IMR-90 (cell line): ENCODE measurements at regions not wholly inside any gene's neighbourhood (a gene's known extent, or its start where the extent isn't known, plus 50 kb on each side); places are given as distances from the start of the nearest gene placed in this dataset.

Source experiments
- ATAC-seq: fragments of 200-7000 bp; cut with Tn5 transposase; 2 replicates; pipeline ENCODE4 v1.9.1; 2020; ENCODE audit warnings: low read depth, mild to moderate bottlenecking, moderate library complexity
- BruUV-seq: library from RNA; stranded (reverse); fragments of 400-500 nt; replicated peaks from 2 replicates; lab custom pipeline; 2021; lab: Mats Ljungman, UMichigan
- CTCF ChIA-PET: fragments of 300-600 bp; formaldehyde crosslinking; extraction: SDS; loops from one replicate; lab custom pipeline; 2021; ENCODE audit warnings: antibody characterized with exemption; lab: Yijun Ruan, JAX
- POLR2A ChIA-PET: fragments of 300-600 bp; sonication (Branson Sonifier 250); formaldehyde crosslinking; loops from one replicate; lab custom pipeline; 2022; ENCODE audit warnings: antibody characterized with exemption; ENCODE audit not compliant: unreplicated experiment; lab: Charles Lee
- DNase-seq: peaks from one replicate; pipeline ENCODE4 v3.0.0; 2013
- H2AFZ ChIP-seq: replicated peaks from 2 replicates; pipeline ENCODE3; 2013; ENCODE audit warnings: low read length, mild to moderate bottlenecking; ENCODE audit not compliant: poor library complexity
- H2AK5ac ChIP-seq: 2 replicates; pipeline ENCODE4 v1.6.1; 2013; ENCODE audit warnings: low read depth, low read length, inconsistent platforms
- H2AK9ac ChIP-seq: replicated peaks from 2 replicates; pipeline ENCODE3; 2013; ENCODE audit warnings: mild to moderate bottlenecking, low read depth, low read length, moderate library complexity; ENCODE audit not compliant: poor library complexity
- H2BK120ac ChIP-seq: 2 replicates; pipeline ENCODE4 v1.6.1; 2013; ENCODE audit warnings: low read depth, low read length, inconsistent platforms
- H2BK15ac ChIP-seq: 3 replicates; pipeline ENCODE4 v1.6.1; 2013; ENCODE audit warnings: low read depth, low read length, inconsistent platforms
- H2BK20ac ChIP-seq: 2 replicates; pipeline ENCODE4 v1.6.1; 2013; ENCODE audit warnings: low read depth, mild to moderate bottlenecking, inconsistent platforms, low read length, moderate library complexity
- H2BK5ac ChIP-seq: 2 replicates; pipeline ENCODE4 v1.6.1; 2013; ENCODE audit warnings: mild to moderate bottlenecking, low read depth, low read length, inconsistent platforms; ENCODE audit not compliant: poor library complexity, severe bottlenecking
- H3K14ac ChIP-seq: replicated peaks from 2 replicates; pipeline ENCODE4 v1.6.1; 2013; ENCODE audit warnings: low read depth, low read length, inconsistent platforms
- H3K18ac ChIP-seq: 2 replicates; pipeline ENCODE4 v1.6.1; 2013; ENCODE audit warnings: low read depth, low read length, control low read depth
- H3K23ac ChIP-seq: 2 replicates; pipeline ENCODE4 v1.6.1; 2013; ENCODE audit warnings: low read depth, low read length, inconsistent platforms
- H3K27ac ChIP-seq: 2 replicates; pipeline ENCODE4 v1.5.1; 2013; ENCODE audit warnings: mild to moderate bottlenecking, control low read depth, low read length; ENCODE audit not compliant: insufficient read depth
- H3K27me3 ChIP-seq: 2 replicates; pipeline ENCODE4 v1.6.1; 2013; ENCODE audit warnings: low read length; ENCODE audit not compliant: control insufficient read depth, insufficient read depth
- H3K36me3 ChIP-seq: 2 replicates; pipeline ENCODE4 v1.6.1; 2013; ENCODE audit warnings: low read length, mixed read lengths; ENCODE audit not compliant: control insufficient read depth, insufficient read depth
- H3K4ac ChIP-seq: 2 replicates; pipeline ENCODE4 v1.6.1; 2013; ENCODE audit warnings: low read depth, low read length, inconsistent platforms
- H3K4me1 ChIP-seq: 2 replicates; pipeline ENCODE4 v1.6.1; 2013; ENCODE audit warnings: low read length, mixed read lengths; ENCODE audit not compliant: control insufficient read depth, insufficient read depth
- H3K4me2 ChIP-seq: 2 replicates; pipeline ENCODE4 v1.6.1; 2013; ENCODE audit warnings: low read depth, mild to moderate bottlenecking, control low read depth, low read length, moderate library complexity
- H3K4me3 ChIP-seq: 2 replicates; pipeline ENCODE4 v1.5.1; 2013; ENCODE audit warnings: low read depth, mild to moderate bottlenecking, control low read depth, low read length, moderate library complexity; ENCODE audit not compliant: insufficient read depth
- H3K56ac ChIP-seq: 2 replicates; pipeline ENCODE4 v1.6.1; 2013; ENCODE audit warnings: low read length, inconsistent platforms; ENCODE audit not compliant: insufficient read depth; ENCODE audit errors: extremely low read depth
- H3K79me1 ChIP-seq, 2 experiments: 2 replicates each; pipeline ENCODE4 v1.6.1; 2013; ENCODE audit warnings: low read length in 2 of 2, inconsistent platforms in 1 of 2, low read depth in 1 of 2
- H3K9ac ChIP-seq: 2 replicates; pipeline ENCODE4 v1.6.1; 2013; ENCODE audit warnings: low read depth, low read length, control low read depth
- H3K9me1 ChIP-seq: 2 replicates; pipeline ENCODE4 v1.6.1; 2013; ENCODE audit warnings: low read length, inconsistent platforms; ENCODE audit not compliant: insufficient read depth
- H3K9me3 ChIP-seq: 2 replicates; pipeline ENCODE4 v1.6.1; 2013; ENCODE audit warnings: low read length; ENCODE audit not compliant: control insufficient read depth, insufficient read depth
- H4K20me1 ChIP-seq: 2 replicates; pipeline ENCODE4 v1.6.1; 2013; ENCODE audit warnings: low read length, inconsistent platforms; ENCODE audit not compliant: insufficient read depth
- H4K5ac ChIP-seq: 2 replicates; pipeline ENCODE4 v1.6.1; 2013; ENCODE audit warnings: mild to moderate bottlenecking, low read depth, low read length, control low read depth
- H4K8ac ChIP-seq, 2 experiments: 2 replicates each; pipeline ENCODE4 v1.6.1; 2013; ENCODE audit warnings: low read depth in 2 of 2, low read length in 2 of 2, control low read depth in 1 of 2, inconsistent platforms in 1 of 2
- H4K91ac ChIP-seq: 2 replicates; pipeline ENCODE4 v1.6.1; 2013; ENCODE audit warnings: low read depth, low read length, inconsistent platforms; ENCODE audit not compliant: insufficient read depth
- BHLHE40 ChIP-seq: fragments of 150-350 bp; IDR thresholded peaks from 2 replicates; pipeline ENCODE4 v1.6.1; 2016; ENCODE audit warnings: mild to moderate bottlenecking, low read depth, low read length
- CEBPB ChIP-seq: IDR thresholded peaks from 2 replicates; pipeline ENCODE4 v1.6.1; 2012; ENCODE audit warnings: low read depth, low read length, improper control_type of control experiment
- CHD1 ChIP-seq: IDR thresholded peaks from 2 replicates; pipeline ENCODE4 v1.6.1; 2012; ENCODE audit warnings: low read depth, low read length, improper control_type of control experiment
- FOS ChIP-seq: fragments of 150-350 bp; IDR thresholded peaks from 2 replicates; pipeline ENCODE4 v1.6.1; 2016; ENCODE audit warnings: low read depth, low read length
- MAFK ChIP-seq: IDR thresholded peaks from 2 replicates; pipeline ENCODE4 v1.6.1; 2012; ENCODE audit warnings: low read depth, low read length, improper control_type of control experiment
- MAZ ChIP-seq: IDR thresholded peaks from 2 replicates; pipeline ENCODE4 v1.6.1; 2012; ENCODE audit warnings: low read depth, mild to moderate bottlenecking, low read length, improper control_type of control experiment, moderate library complexity, borderline replicate concordance
- MXI1 ChIP-seq: IDR thresholded peaks from 2 replicates; pipeline ENCODE4 v1.6.1; 2012; ENCODE audit warnings: low read depth, mild to moderate bottlenecking, low read length, moderate library complexity, borderline replicate concordance
- NFE2L2 ChIP-seq: fragments of 150-350 bp; IDR thresholded peaks from 2 replicates; pipeline ENCODE4 v1.6.1; 2016; ENCODE audit warnings: low read depth, mild to moderate bottlenecking, low read length
- POLR2A ChIP-seq: IDR thresholded peaks from 2 replicates; pipeline ENCODE4 v1.6.1; 2012; ENCODE audit warnings: mild to moderate bottlenecking, low read depth, low read length
- RAD21 ChIP-seq: IDR thresholded peaks from 2 replicates; pipeline ENCODE4 v1.6.1; 2012; ENCODE audit warnings: low read length, improper control_type of control experiment
- RCOR1 ChIP-seq: IDR thresholded peaks from 2 replicates; pipeline ENCODE4 v1.6.1; 2012; ENCODE audit warnings: mild to moderate bottlenecking, low read length, improper control_type of control experiment; ENCODE audit not compliant: insufficient replicate concordance
- RFX5 ChIP-seq: IDR thresholded peaks from 2 replicates; pipeline ENCODE4 v1.8.0; 2012; ENCODE audit warnings: low read depth, mild to moderate bottlenecking, low read length, moderate library complexity
- SMC3 ChIP-seq: fragments of 150-350 bp; IDR thresholded peaks from 2 replicates; pipeline ENCODE4 v1.6.1; 2016; ENCODE audit warnings: low read depth, mild to moderate bottlenecking, antibody characterized with exemption, low read length, moderate library complexity
- WGBS, 2 experiments: methylation state at CpG; one replicate each; pipeline versions ENCODE4 v1.1.5 to v1.1.7; 2013; ENCODE audit warnings: missing lambda C conversion rate in 2 of 2; ENCODE audit not compliant: insufficient read length in 1 of 2; ENCODE audit errors: extremely low coverage in 2 of 2; 5-methylcytosine and 5-hydroxymethylcytosine counted together
- dilution Hi-C: fragments of 300-500 bp; cut with HindIII; formaldehyde crosslinking; loops from one replicate; pipeline ENCODE4 v1.14.3; 2018; ENCODE audit warnings: low sequenced_read_pairs; ENCODE audit not compliant: unreplicated experiment
- in situ Hi-C: fragments of 300-500 bp; cut with MboI; formaldehyde crosslinking; loops from 3 replicates; pipeline ENCODE4 v1.14.3; 2019; ENCODE audit warnings: low sequenced_read_pairs, inconsistent platforms, mixed read lengths
- intact Hi-C: fragments of 100-400 bp; cut with micrococcal nuclease; formaldehyde crosslinking; loops from 2 replicates; pipeline ENCODE4 v1.10.0; 2022
- TF ChIP-seq, protein P1 (sequence below): conservative IDR thresholded peaks from 2 replicates; pipeline ENCODE4 v1.5.1; 2012; ENCODE audit warnings: mild to moderate bottlenecking, low read depth, low read length, improper control_type of control experiment
- TF ChIP-seq, protein P2 (sequence below): fragments of 150-350 bp; IDR thresholded peaks from 2 replicates; pipeline ENCODE4 v1.6.1; 2016; ENCODE audit warnings: low read depth, mild to moderate bottlenecking, low read length, moderate library complexity, borderline replicate concordance

DNA sequence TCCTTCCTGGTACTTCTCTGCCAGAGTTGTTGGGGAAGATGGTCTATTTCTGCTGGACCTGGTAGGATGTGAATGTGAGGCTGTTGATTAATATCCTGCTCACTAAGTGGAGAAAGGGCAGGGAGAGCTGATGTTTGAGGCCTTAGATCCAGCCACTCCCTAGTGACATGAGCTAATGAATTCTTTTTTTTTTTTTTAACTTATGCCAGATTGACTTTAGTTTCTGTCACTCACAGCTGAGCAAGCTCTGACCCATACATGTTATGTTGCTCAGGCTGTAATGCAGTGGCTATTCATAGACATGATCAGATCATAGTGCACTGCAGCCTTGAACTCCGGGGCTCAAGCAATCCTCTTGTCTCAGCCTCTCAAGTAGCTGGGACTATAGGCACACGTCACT is 75.1 kb upstream of the SPRY4 start:
- peak overlapping the region; percentile 29; the same call in 1 of the 2 replicates for H3K14ac ChIP-seq
- no peak overlapping the region for H2AK5ac ChIP-seq
- H4K8ac ChIP-seq, result peak overlapping the region in 1 of 2 experiments; percentile 14; a peak in 1 of 4 replicates
- dilution Hi-C loops (no loop called here), intact Hi-C loops (no loop called here), in situ Hi-C loops (no loop called here)
- H3K4ac ChIP-seq, result peak overlapping the region; percentile 18; the same call in 1 of the 2 replicates
- H3K4me2 ChIP-seq, result no peak overlapping the region
- POLR2A ChIA-PET, result no interaction called here
- H3K23ac ChIP-seq, result no peak overlapping the region
- no peak overlapping the region for H3K18ac ChIP-seq
- no CpG with 5 or more reads among the region's 2 CpGs for WGBS, 2 experiments
- H3K56ac ChIP-seq, result no peak overlapping the region
- H4K20me1 ChIP-seq, result no peaks in the 10 kb centered on the region
- BruUV-seq, result no TSS peak
- CTCF ChIA-PET, result interaction anchor here (0.6 kb wide), 1 partner anchor 1118 kb away, joined by 3 read pairs; no protein-coding TSS in a partner anchor
- ATAC-seq (no peak), DNase-seq (no peak)
- H2AK9ac ChIP-seq, result no peak overlapping the region
- 0 out of 2 replicates have a peak, but pooled peaks cover 2% of the 10 kb centered on the region for H3K4me1 ChIP-seq
- no peak overlapping the region for H2BK120ac ChIP-seq
- H4K5ac ChIP-seq, result no peak overlapping the region
- TF ChIP-seq SMC3 (no peak), POLR2A (no peak), RFX5 (no peak), MXI1 (no peak), MAFK (no peak), NFE2L2 (no peak), CEBPB (no peak), RCOR1 (no peak), BHLHE40 (no peak), CHD1 (no peak), RAD21 (no peak), MAZ (no peak), FOS (no peak)
- TF ChIP-seq, protein P1, sequence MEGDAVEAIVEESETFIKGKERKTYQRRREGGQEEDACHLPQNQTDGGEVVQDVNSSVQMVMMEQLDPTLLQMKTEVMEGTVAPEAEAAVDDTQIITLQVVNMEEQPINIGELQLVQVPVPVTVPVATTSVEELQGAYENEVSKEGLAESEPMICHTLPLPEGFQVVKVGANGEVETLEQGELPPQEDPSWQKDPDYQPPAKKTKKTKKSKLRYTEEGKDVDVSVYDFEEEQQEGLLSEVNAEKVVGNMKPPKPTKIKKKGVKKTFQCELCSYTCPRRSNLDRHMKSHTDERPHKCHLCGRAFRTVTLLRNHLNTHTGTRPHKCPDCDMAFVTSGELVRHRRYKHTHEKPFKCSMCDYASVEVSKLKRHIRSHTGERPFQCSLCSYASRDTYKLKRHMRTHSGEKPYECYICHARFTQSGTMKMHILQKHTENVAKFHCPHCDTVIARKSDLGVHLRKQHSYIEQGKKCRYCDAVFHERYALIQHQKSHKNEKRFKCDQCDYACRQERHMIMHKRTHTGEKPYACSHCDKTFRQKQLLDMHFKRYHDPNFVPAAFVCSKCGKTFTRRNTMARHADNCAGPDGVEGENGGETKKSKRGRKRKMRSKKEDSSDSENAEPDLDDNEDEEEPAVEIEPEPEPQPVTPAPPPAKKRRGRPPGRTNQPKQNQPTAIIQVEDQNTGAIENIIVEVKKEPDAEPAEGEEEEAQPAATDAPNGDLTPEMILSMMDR, result no peak
- TF ChIP-seq, protein P2, sequence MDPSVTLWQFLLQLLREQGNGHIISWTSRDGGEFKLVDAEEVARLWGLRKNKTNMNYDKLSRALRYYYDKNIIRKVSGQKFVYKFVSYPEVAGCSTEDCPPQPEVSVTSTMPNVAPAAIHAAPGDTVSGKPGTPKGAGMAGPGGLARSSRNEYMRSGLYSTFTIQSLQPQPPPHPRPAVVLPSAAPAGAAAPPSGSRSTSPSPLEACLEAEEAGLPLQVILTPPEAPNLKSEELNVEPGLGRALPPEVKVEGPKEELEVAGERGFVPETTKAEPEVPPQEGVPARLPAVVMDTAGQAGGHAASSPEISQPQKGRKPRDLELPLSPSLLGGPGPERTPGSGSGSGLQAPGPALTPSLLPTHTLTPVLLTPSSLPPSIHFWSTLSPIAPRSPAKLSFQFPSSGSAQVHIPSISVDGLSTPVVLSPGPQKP, result no peak
- H2BK20ac ChIP-seq, result no peak overlapping the region
- H3K27me3 ChIP-seq, result no peaks in the 10 kb centered on the region
- no peak overlapping the region for H2BK5ac ChIP-seq
- no peak overlapping the region for H4K91ac ChIP-seq
- H3K79me1 ChIP-seq, result no peaks in the 10 kb centered on the region; a peak in 1 of 4 replicates
- peaks cover 10% of the 10 kb centered on the region for H3K9me3 ChIP-seq
- no peak overlapping the region for H2AFZ ChIP-seq
- no peak overlapping the region for H3K9ac ChIP-seq
- H2BK15ac ChIP-seq, result no peak overlapping the region
- H3K9me1 ChIP-seq, result no peaks in the 10 kb centered on the region; the same call in 1 of the 2 replicates
- no peak overlapping the region for H3K27ac ChIP-seq
- H3K36me3 ChIP-seq, result 0 out of 2 replicates have a peak, but pooled peaks cover 2% of the 10 kb centered on the region
- H3K4me3 ChIP-seq, result no peak overlapping the region
